NOMO-1 (cell line): ENCODE measurements at regions not wholly inside any gene's neighbourhood (a gene's known extent, or its start where the extent isn't known, plus 50 kb on each side); places are given as distances from the start of the nearest gene placed in this dataset.
"Not testable (repeated sequence)": the region's sequence is repeated elsewhere in the genome, so short reads cannot be mapped to it uniquely, and the experiment has no call there.

Experiments used
- DNase-seq, 2 experiments: peaks; one replicate each; lab custom pipeline; 2025; ENCODE audit not compliant: unreplicated experiment in 2 of 2; lab: John Stamatoyannopoulos, UW

DNA sequence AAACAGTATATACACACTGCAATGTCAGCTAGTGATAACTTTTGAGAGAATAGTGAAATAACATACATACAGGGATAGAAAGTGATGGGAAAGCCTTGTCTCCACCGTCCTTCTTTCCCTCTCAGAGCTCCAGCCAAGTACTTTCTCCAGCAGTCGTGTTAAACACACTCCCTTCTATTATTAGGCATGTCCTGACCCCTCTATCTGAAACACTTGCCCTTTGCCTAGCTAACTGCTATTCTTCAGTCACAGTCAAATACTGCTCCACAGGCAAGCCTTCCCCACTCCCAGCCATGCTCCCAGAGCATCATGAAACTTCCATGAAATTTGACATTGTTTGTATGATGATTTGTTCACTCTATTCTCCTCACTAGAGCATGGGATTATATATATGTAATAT, 291.1 kb downstream of the TRIML1 start:
- DNase-seq = no peak

DNA sequence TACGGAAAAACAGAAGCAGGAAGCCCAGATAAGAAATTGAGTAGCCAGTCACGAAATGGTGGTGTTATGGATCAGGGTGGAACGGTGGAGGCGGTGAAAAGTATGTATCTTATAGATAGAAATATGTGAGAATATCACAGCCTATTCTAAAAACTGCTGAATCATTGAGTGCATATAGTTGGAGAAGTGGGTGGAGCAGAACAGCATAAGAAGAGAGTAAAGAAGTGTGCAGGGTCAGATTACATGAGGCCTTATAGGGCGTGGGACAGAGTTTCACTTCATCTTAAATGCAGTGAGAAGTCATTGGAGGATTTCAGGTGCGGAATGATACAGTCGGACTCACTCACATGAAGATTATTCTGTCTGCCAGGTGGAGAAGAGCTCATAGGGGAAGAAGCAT, 293.1 kb downstream of the TRIML1 start:
- no peak for DNase-seq

DNA sequence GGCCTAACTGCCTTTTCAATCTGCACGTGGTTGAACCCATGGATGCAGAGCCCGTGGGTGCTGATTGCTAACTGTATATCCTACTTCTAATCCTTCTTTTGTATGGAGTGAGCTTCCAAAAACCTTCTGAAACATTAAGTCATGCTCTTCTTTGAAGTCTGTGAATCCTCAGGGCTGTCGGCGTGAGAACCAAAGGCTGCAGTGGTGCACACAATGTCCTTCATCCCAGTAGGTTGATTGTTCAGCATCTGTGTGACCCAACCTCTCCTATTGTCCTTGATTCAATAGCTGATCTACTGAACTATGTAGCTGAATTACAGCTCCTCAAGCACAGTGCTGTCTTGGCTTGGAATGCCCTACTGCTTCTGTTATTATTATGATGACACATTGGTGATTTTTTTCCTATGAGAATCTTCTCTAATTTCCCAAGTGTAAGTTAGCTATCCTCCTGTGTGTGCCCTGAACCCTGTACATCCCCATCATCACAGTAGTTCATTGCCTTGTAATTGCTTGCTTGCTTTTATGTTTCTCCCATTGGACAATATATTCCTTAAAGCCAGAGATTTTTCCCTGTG, 294.6 kb downstream of the TRIML1 start:
- no peak for DNase-seq

DNA sequence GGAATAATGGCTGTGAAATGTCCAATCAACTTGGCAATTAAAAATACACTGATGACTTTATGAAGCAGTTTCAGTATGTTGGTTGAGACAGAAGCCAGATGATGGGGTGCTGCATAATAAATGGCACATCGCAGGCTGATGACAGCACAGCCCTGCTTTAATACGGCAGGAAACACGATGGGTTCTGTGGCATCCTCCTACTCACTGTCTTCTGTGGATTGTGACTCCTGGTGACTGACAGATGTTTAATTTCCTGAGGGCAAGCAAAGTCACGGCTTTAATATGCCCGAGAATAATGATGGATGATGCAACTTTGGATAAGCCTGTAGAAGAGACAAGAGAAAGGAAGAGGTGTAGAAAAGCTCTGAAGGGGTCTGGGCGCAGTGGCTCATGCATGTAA, 295.4 kb downstream of the TRIML1 start:
- no peak for DNase-seq

DNA sequence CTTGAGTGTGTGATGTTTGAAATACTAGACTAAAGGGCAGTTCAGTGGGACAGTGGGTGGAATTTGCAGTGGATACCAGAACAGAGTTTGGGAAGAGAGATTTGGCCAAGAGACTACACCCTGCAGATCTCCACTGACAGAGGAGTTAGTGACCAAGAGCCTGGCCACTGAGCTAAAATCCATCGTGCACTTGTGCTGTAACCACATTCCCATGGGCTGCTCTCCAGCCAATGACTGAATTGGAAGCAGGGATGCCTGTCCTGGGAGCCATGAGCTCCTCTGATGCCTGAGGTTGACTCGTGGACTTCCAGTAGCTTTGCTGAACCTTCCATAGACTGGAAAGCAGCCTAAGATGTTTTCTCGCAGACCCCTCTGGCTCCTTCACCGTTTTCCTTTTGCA, 296.1 kb downstream of the TRIML1 start:
- no peak for DNase-seq

DNA sequence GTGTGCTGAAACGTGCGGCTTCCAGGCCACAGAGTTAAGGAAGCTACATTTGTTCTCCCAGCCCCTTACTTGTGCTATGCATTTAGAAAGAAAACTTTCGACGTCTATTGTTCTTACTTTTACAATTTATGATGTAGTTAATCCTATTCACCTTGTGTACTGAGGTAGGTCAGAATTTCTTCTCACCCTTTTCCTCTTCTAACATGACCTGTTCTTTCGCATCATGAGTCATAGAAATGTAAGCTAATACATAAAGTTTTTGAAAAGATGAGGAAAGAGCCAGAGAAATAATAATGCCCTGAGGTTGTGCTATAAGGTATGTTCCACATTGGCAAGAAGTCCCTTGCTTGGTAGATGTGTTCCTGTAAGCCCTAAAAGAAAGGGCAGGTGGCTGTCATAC, 298.3 kb downstream of the TRIML1 start:
- DNase-seq = no peak

DNA sequence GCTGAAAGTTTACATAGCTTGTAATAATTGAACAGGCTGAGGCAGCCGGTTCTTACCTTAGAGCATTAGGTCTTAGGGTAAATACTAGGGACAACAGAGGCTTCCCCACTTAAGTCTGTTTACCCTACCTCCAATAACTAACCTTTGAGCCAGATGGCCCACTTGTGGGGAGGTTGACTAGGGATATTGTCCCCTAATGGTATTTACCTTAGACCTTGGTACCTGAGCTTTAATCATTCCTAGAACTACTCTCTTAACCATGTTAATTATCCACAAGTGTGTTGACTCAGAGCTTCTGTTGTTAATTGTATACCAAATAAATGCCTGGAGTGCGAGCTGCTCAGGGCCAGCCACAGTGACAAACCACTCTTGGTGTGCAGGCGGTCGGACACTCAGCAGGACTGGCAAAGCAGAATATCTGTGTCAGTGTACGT, 299.2 kb downstream of the TRIML1 start:
- not testable (repeated sequence) for DNase-seq

DNA sequence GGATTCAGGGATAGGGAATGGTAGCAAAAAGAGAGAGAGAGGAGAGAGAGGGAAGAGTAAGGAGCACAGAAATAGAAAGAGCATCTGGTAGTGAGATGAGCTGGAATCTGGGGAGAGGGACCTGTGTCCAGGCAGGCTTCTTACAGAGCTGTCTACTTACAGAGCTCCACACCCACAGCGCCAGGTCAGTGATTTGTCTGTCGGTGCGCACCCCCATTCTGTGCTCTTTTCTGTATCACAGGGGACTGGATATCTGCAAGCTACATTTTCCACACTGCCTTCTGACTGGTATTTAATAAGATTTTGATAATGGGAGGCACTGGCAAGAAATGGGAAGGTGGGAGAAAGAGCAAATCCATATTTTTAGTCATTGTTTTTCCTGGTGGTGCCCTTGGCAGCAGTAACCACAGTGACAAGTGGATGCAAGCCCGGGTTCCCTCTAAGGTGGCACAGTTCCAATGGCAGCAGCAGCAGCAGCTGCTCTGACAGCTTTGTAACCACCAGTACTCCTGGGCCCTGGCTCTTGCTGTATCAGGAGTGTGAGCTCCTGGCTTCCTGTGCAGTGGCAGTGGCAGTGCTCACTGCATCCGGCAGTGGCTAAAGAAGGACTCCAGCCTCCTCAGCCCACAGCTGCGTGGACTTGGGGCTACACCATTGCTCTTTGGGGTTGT, 300.5 kb downstream of the TRIML1 start:
- no peak for DNase-seq

DNA sequence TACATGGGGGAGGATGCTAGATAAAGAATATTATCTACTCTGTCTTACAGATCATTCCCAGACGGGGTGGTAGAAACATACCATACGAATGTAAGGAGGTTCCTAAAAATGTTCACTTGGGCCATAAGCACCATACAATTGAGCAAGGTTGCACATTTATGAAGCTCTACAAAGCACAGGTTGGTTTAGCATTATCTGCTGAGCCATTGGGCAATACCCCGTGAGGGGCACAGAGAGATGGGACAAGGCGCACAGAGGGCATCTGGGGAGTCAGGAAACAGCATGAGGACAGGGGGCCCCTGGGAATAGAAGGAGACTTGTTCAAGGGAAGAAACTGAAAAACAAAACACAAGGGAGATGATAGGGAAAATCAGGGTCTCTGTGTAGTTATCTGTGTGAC, 305.3 kb downstream of the TRIML1 start:
- no peak for DNase-seq

DNA sequence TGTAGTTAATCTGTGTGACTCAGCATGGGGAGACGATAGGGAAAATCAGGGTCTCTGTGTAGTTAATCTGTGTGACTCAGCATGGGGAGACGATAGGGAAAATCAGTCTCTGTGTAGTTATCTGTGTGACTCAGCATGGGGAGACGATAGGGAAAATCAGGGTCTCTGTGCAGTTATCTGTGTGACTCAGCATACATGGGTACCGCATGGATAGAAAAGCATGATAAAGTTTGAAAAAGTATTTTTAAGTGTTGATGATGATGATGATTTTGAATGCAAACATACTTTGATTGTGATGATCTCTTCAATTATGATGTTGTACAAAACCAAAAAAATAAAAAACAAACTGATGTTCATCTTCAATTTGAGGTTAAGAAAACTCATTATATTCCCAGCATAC, 309.8 kb downstream of the TRIML1 start:
- not testable (repeated sequence) for DNase-seq

DNA sequence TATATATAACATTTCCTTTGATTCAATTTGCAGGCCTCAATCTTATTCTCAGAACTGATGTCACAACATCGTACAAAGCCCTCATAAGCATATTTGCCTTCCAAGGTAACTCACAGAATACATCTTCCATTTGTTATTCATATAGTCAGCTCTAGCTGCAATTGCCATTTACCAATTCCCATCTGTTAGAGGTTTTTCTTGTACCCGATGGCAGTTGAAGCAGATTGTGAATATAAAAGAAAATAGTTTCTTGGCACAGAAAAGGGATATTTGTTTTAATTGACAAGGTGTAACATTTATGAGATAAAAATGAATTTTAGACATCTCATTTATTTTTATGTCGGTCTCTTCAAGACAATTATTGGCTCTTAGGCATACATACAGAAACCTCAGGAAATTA, 311.3 kb downstream of the TRIML1 start:
- no peak for DNase-seq

DNA sequence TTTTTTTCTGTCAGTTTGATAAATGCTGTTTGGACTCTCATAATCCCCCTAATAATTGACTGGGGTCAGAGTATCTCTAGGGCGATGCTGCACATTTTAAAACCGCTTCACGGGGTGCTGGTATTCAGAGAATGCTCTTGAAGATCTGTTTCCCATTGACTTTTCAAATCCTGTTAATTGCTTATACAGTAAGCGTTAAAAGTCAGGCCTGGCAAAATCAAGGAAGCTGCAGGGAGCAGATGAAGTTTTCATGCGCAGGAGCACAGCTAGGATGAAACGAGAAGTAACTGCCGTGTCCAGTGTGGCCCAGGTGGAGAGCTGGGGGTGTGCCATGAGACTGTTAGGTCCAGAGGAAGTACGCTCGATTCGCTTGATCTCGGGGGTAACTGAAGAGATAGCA, 312.9 kb downstream of the TRIML1 start:
- DNase-seq = no peak

DNA sequence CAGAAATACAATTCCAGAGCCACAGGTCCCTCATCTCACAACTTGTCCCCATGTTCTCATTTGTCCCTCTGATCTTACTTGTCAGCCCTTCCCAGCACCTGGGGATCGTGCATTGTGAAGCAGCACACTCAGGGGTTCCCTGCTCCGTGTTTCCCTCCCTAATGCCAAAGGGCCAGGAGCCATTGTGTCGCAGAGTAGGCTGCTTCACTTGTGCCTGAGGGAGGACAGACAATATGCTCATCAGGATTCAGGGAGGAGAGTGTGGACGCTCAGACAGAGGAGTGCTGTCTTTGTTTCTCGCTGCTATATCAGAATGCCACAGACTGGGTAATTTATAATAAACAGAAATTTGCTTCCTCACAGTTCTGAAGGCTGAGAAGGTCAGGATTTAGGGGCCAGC, 315.3 kb downstream of the TRIML1 start:
- no peak for DNase-seq

DNA sequence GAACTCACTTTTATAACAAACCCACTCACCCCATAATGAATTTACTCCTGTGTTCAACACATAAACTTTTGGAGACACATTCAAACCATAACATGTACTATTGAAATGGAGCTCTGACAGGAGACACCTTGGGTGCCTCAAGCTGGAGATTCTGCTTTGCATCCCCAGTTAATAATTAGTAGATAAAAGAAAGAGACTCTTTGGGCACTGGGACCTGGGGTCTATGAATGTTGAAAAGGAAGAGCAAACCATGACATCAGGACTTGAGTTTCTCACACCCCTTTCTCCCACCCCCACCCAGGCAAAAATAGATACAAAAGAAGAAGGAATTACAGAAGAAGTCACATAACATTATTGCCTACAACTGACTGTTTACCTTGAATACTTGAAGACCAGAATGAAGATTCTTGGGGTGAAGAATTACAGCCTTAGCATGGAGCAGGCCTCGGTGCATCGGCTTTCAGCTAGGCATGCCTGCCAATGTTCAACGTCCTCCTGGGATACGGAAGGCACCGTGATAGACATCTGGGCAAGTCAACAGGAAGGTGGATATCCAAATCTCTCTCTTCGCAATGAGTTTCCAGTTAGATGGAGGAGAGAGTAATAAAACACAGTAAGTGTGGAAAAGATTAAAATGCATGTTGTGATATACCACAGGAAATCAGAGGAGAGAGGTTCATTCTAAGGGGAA, 316.0 kb downstream of the TRIML1 start:
- DNase-seq = no peak

DNA sequence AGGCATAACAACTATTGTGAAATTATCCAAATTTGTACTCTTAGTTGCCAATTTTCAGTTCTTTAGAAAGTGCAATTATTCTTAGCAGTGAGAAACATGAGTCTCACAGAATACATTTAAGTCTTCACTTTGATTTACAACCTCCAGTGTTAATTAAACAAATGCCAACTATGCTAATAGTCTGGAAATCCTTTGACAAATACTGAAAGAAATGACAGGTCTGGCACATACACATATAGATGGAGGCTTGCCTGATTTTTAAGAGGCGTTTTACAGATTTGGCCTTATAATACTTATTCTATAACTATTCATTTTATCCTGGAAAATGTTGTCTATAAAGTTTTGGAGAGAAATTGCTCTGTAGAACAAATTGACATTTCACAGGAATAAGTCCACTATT, 320.1 kb downstream of the TRIML1 start:
- no peak for DNase-seq

DNA sequence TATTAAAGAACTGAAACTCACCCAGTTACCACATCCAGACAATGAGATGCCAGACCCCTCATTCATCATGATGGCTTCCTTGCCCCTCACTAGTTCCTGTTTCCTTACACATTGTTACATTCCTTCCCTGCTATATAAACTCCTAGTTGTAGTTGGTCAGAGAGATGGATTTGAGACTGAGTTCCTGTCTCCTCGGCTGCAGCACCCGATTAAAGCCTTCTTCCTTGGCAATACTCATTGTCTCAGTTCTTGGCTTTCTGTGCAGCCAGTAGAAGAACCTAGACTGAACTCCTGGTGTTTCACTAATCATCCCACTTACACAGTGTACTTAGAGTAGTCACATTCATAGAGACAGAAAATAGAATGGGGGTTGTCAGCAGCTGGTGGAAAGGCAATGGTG, 324.7 kb downstream of the TRIML1 start:
- no peak for DNase-seq

DNA sequence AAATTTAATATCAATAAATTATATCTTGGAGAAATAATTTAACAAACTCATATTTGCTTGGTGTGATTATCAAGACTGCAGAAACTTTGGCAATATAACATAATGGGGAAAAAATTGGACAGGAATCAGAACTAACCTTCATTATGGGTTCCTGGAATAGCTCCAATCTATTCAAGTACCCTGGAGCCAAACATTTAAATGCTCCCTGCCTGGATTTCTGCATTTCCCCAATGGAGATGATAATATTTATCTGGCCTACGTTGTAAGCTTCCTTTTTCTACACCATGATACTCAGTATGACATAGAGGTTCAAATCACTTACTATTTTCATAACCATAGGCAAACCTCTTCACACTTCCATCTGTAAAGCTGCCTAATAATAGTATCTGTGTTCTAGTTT, 326.8 kb downstream of the TRIML1 start:
- DNase-seq = no peak

DNA sequence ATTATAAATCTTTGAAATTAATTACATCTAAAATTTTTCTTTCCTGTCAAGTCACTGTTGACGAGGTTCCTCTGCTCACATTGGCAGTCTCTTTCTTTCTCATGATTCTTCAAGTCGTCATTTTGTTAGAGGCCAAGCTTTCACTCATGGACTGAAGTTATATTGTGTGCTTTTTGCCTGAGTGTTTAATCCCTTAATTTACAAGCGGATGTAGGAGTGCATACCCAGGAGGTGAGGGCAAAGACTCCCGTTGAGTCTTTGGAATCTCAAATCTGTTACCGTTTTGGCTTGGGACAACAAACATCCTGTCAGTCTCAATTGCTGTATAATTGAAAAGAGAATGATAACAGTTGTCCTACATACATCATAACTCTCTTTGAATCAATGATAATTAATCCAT, 345.0 kb downstream of the TRIML1 start:
- DNase-seq = no peak

DNA sequence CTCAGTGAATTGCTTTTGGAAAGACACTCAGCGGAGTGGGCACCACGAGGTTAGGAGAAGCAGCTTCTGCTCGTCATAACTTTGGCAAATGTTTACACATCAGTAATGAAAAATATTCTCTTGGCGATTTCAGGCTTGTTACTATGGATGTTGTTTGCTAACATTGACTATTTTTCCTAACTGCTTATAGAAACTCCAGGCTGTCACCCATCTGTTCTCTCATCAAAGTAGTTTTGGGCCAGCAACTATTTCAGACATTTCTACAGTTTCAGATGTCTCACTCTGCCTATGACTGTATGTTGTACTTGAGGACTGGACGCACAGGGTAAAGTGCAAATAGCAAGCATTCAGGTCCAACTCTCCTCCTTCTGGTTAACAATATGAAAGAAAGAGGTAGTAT, 346.7 kb downstream of the TRIML1 start:
- DNase-seq = no peak

DNA sequence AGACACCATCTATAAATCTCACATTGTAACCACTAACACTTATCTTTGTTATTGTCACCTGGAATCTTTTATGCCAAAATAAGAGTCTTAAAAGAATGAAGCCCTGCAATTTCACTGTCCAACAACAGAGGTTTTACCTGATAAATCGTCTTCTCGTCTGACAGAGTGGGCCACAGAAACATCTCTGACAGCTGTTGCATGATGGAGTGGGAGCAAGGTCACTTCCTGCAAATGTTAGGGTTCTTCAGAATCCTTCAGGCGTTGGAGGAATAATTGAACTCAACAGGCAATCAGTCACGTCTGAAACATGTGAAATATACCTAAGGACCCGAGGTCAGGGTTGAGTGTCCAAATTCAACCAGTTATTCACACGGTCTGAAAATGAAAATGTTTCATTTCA, 353.6 kb downstream of the TRIML1 start:
- no peak for DNase-seq

DNA sequence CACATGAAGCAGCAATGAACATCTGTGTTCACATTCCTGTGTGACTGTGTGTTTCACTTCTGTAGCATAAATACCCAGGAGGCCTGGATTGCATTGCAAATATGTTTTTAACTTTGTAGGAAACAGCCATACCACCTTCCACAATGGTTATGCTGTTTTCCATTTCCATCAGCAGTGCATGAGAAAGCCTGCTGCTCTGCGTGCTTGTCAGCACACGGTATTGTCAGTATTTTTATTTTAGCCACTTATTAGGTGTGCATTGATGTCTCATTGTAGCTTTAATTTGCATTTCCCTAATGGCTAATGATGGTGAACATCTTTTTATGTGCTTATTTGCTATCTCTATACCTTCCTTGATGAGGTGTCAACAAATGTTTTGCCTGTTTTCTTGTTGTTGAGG, 355.9 kb downstream of the TRIML1 start:
- no peak for DNase-seq

DNA sequence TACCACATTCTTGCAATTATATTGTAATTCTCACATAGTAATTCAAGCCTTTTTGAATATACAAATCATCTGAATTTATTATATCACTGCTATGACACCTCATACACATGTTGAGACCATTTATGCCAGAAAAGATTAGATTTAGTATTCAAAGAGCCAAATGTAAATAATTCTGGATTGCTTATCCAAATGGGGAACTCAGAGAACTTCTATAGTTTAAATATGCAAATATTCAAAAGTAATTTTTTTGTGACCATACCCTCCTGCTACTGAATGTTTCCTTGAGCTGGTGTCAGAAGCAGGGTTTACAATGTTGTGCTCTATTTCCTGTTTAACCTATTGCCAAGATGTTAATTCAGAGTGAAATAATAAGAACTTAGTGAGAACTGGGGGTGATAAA, 372.2 kb downstream of the TRIML1 start:
- no peak for DNase-seq
